Pons (tissue), 1 donor: ENCODE measurements at regions not wholly inside any gene's neighbourhood (a gene's known extent, or its start where the extent isn't known, plus 50 kb on each side); places are given as distances from the start of the nearest gene placed in this dataset.

Experiments used
- DNase-seq: peaks from one replicate; pipeline ENCODE4 v3.0.0-alpha.2; 2016; ENCODE audit warnings: low spot score

DNA sequence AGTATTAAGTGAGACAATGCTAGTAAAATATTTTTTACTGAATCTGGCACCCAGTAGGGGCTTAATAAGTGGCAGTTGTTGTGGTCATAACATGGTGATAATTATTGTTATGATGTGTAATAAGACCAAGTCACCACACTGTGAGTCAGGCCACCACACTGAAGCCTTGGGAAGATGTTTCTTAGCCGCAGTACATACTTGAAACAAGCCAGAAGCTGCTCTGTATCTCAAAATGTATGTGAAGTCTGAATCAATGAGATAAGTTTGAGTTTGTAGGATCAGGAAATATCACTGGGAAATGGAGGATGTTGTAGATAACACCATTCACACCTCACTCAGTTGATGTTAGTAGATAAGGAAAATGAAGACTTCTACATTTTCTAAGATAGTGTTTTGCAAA lies 51.3 kb upstream of the PTPN3 start:
- no peak for DNase-seq

DNA sequence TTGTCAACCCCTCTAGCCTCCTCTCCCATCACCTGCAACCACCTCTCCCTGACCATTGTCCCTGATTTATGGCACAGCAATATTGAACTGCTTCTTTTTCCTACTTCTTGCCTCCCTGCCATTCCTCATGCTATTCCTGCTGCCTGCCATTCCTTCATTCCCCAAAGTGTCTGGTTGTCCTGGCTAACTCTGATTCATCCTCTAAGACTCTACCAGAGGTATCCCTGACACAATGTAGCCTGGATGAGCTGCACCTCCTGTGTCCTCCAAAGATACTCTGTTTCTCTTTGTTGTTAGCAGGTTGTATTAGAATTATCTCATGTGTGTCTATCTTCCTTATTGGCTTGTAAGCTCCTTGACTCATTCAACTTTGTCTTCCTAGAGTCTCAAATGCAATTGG lies 53.5 kb upstream of the PTPN3 start:
- DNase-seq = no peak

DNA sequence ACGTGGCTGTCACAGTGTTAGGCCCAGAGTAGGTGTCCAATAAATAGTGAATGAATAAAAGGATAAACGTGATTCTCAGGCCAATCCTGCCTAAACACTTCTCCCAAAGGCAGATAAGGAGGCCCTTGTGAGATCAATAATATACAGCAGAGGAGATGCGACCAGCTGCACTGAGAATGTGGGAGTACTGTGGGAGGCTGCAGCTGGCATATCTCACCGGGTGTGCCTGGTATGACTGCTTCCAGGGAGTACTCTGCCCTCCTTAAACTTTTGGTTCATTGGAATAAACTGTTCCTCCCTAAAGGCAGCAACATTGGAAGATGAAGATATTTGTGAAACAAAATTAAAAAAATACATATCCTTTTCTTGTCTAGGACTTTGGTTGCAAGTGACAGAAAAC lies 57.1 kb upstream of the PTPN3 start:
- DNase-seq = no peak

DNA sequence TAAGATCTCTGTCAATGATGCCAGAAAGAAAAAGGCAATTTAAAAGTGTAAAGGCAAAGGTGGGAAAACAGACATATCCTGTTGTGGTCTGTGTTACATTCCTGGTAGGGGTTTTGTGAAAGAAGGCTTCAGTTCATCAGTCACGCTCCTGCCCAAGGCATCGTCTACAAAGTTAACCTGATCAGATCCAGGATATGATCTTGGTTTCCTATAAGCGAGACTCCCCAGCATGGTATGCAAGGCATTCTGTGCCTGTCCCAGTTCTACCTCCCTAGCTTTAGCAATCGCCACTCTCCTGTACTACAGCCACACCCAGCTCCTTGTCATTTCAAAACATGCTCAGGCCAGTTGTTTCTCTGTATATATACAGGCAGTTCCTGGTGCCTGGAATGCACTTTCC lies 58.0 kb upstream of the PTPN3 start:
- DNase-seq = no peak

DNA sequence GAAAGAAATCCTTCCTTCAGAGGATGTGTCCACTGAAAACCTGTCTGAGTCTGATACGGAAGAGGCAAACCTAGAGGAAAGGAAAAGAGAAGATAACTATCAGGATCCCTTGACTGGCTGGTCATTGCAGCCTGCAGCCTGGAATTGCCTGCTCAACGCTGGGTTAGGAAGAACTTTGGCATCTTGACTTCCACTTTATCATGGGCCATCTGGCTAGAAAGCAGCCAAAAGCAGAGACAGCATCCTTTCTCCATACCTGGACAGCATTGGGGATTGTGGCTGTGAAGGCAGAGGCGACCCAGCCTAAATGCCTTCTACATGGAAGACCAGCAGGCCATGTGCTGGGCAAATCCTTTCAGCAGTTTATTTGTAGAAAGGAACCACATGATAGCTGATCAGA lies 58.7 kb upstream of the PTPN3 start:
- DNase-seq = no peak

DNA sequence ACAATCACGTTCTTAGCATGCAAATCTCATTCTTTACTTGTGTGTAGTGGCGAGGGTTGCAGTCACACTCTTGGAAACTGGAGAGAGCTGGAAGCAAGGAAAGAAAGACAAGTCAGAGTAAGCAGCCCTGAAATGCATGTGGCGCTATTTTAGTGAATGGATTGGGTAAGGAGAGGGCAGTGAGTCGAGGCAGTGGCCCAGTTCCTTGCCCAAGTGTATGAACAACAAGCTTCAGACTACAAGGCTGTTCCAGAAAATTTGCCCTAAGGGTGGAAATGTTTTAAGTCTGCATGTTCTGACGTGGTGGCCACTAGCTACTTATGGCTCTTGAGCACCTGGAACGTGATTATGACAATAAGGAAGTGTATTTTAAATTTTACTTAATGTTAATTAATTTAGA lies 59.4 kb upstream of the PTPN3 start:
- no peak for DNase-seq

DNA sequence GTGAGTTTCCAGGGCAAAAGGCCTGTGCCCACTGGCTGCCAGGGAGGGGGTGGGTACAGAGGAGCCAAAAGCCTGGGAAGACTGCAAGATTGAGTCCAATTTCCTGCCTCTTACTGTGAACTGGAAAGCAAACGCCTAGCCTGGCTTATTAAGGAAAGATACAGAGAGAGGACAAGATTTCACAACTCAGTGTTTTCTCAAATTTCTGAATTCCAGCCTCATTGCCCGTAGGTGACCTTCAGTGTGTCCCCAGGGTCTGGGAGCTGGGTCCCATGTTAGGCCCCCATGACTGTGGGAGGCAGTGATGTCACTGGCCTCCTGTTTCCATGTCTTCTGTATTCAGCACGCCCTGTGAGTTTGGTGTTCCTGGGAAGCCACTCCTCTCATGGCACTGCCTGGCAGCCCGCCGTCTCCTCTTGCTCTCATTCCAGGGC lies 60.6 kb upstream of the PTPN3 start:
- DNase-seq = no peak

DNA sequence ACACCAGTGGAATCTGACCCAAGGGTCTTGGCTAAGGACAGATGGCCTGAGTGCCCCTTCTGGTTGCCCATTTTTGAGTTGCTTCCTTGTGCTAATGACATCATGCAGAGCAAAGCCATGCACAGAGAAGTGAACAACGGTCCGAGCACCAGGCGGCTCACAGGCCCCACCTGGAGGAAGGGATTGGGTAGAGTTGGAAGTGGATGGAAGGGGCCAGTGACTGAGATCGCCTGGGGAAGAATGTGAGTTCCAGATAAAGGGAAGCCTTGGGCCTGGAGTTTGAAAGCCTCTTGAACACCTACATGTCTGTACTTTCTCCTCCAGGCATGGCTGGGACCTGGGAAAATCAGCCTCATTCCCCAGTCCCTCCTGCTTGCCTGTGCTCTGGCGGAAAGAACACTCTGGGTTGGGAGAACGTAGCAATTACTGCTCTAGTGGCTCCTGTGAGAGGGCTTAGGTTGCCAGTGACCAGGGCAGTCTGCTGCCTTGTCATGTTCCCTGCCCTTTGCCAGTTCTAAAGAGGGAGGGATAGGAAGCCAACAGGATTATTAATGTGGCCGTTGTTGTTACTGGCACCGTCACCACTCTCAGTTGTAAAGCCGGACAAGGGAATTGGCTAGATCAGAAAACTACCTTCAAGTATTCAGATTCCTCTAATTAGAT lies 62.5 kb upstream of the PTPN3 start:
- DNase-seq = peak; percentile 11

DNA sequence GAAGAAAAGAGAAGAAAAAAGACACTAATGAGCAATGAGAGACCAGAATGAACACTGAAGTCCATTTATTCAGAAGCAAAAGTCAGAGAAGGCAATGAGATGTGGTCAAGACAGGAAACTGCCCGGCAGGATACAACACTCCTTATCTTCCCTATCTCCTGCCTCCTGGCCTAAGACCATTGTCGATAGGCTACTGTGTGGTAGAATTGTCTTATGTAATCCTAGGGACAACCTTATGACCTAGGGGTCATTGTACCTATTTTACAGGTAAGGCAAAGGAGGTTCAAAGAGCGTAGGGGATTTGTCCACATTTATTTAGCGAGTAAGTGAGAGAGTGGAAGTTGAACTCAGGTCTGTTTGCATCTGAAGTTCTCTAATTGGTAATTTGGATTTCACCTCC lies 63.0 kb upstream of the PTPN3 start:
- DNase-seq = no peak

DNA sequence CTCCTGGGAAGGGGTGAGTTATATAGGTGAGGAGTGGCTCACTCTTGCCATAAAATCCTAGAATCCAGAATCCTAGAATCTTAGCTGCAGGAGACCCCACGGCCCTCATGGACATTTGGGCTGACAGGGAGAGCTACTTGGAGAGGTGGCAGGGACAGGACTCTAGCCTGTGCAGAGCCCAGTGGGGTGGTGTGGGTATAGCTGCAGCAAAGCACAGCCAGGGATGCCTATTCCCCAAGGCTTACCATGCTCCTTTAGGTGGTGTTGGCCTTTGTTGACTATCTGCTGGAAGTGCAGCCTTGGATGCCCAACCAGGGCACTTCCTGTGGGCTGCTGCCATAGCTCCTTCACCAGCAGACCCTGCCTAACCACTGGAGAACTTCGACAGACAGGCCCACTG lies 70.0 kb upstream of the PTPN3 start:
- no peak for DNase-seq

DNA sequence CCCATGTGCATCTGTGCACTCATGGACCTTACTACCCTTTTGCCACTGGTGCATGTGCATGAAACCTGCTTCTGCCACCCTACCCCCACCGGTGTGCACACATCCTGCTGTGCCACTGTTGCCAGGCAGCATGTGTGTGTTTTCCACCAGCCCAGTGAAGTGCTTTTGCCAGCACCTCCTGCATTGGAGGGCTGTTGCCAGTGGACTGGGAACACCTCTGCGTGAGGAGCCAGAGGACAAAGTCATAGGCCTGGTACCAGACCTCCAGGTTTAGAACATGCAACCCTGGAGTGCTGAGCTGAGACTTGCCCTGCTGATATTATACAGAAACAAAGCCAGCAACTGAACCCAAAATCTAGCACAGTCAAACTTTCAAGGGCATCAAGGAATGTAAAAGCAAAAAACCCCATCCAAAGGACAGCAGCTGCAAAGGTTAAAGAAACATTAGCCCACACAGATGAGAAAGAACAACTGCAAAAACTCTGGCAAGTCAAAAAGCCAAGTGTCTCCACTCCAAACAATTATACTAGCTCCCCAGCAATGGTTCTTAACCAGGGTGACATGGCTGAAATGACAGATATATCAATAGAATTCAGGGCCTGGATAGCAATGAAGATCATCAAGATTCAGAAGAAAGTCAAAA lies 70.6 kb upstream of the PTPN3 start:
- DNase-seq = no peak

DNA sequence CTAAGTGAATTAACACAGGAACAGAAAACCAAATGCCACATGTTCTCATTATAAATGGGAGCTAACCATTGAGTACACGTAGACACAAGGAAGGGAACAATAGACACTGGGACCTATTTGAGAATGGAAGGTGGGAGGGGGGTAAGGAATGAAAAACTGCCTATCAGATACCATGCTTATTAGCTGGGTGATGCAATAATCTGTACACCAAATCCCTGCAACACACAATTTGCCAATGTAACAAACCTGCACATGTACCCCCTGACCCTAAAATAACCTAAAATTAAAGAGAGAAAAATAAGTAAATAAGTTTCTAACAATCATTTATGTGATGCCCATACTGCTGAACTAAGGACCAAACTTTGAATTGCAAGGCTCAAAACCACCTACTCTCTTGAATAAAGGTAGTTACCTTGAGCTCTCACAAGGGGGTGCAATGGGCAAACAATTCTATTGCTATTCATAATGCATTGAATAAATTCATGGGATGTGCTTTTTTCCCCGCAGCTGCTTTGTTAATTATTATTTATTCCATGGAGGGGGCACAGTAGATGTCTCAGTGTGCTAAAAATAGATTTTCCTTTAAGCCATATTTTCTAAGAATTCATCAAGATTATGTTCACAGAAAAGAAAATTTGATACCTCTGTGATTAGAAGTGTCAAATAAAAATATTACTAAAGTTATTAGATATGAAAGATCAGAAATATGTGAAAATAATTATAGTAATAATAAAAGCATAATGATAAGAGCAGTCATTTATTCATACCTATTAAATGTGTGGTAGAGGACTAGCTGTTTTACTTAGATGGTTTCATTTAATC lies 76.2 kb upstream of the PTPN3 start:
- peak; percentile 81 for DNase-seq

DNA sequence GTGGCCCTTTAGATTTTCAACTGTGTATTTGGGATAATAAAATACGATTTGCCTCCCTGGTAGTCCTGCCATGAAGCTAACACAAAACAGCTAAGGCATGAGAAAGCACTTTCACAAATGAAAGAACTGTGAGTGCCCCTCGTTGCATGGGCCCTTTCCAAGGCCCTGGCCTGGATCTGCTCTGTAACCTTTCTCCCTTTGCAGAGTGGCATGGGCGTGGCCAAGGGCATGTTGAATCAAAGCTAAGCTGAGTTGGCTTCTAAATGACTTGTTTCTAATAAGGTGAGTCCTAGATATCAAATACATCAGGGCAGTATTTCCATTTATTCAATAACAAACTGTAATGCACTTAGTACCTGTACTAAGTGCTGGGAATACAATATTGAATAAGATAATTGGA lies 78.7 kb upstream of the PTPN3 start:
- DNase-seq = no peak

DNA sequence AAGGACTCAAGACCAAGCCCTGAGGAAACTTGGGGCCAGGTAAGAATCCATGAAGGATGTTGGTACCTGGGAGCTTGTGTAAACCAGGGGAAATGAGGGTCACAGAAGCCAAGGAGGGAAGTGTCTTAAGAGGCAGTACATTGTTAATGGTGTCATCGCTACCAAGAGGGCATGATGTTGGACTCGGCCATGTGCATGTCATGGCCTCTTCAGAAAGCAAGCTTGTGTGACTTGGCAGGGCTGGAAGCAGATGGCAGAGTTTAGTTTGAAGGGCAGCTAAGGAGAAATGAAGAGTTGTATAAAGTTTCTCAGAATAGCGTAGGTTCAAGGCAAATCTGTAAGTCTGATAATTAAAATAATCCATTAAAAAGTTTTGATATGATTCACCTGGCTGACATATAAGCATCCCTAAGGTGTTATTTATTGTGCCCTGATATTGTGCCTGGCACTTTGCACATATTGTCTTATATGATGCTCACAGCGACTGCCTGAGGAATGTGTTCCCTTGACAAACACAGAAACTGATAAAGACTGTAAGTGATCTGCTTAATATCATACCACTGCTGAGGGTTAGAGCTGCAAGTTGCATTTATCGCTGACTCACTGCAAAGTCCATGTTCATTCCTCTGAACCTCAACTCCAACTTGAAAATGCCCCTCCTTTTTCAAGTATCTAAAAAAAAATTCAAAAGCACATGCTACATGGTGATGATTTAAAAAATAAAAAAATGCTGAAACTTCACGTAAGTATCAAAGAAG lies 81.3 kb upstream of the PTPN3 start:
- no peak for DNase-seq

DNA sequence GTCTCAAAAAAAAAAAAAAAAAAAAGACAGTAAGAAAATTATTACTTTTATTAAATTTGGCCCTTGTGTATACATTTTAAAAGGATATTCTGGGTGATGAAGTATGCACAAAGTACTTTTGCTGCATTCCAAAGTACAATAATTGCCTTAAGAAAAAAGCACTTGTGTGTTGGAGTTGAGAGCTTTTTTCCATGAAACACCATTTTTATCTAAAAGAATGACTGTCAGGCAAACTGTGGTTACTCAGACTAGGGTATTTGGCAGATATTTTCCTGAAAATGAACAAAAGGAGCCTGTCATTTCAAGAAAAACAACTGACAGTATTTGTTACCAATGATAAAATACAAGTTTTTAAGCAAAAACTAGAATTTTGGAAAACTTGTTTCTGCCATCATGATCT lies 84.3 kb upstream of the PTPN3 start:
- DNase-seq = no peak

DNA sequence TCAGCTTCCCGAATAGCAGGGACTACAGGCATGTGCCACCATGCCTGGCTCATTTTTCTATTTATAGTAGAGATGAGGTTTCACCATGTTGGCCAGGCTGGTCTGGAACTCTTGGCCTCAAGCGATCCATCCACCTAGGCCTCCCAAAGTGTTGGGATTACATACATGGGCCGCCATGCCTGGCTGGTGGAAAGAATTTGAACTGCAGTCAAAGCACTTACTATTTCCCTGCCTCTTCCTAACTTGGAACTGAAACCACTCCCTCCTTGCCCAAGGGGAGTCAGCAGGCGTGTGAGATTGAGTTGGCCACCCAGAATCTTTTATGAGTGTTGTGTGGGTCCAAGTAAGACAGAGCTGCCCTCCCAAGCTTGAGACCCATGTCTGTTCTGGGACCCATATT lies 86.1 kb upstream of the PTPN3 start:
- DNase-seq = no peak

DNA sequence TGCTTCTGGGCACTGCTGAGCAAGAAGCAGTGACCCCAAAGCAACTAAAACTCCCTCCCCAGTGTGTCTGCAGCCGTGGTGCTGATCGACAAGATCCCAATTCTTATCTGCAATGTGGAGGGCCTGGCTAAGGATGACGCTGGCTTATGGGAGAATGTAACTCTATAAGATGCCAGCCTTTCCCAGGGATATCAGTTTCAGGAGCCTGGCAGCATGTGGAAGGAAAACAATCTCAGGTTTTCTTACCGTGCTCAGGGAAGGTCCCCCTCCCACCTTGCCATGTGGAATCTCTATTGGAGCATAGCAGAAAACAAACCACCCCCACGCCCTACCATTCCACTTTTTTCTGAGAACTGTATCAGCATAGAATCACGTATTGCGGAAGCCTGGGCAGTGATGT lies 87.7 kb upstream of the PTPN3 start:
- no peak for DNase-seq

DNA sequence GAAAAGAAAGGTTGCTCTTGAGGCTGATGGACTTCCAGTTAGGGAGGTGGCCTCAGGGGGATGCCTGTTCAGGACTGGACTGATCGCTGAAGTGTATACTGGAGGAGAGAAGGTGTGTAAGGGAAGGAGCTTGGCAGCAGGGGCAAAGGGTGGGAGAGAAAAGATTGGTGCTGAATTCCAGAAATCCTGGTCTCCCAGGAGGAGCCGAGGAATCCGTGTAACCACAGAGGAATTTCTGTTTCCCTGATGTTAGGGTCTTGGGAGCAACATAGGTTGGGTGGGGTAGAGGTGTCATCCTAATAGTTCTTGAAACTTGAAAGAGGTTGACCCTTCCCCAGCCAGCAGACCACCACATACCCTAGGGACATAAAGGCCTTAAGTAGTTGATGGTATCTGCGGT lies 88.9 kb upstream of the PTPN3 start:
- no peak for DNase-seq

DNA sequence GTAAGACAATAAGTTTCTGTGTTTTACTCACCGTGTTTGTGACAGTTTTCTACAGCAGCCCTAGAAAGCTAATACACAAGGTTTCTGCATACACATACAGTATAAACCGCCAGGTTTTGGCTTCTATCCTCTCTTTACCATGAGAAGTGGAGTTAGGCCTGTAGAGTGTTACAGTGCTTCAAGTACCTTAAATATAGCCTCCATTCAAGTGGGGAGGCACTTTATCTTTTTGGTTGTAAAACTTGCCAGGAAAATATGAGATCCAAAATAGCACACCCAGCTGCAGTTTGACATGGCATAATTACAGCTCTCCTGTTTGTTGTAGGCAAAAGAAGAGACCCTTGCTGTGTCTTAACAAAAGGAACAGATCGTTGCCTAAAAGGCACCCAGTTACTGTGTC lies 90.3 kb upstream of the PTPN3 start:
- no peak for DNase-seq

DNA sequence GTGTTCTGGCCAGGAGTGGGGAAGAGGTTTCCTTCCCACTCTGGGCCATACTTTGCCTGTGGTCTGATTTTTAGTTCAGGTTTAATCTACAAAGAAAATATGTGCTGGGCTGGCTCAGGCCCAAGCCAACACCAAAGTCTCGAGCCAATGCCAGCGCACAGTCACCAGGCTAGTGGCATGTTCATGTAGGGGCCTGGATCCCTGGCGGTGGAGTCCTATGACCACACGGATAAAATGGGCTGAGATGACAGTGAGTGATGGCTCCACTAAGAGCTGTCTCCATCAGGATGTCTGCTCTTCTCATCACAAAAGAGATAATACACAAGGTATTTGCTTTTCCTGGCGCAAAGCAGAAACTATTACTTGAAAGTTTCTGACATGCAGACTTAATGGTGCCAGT lies 92.9 kb upstream of the PTPN3 start:
- no peak for DNase-seq

DNA sequence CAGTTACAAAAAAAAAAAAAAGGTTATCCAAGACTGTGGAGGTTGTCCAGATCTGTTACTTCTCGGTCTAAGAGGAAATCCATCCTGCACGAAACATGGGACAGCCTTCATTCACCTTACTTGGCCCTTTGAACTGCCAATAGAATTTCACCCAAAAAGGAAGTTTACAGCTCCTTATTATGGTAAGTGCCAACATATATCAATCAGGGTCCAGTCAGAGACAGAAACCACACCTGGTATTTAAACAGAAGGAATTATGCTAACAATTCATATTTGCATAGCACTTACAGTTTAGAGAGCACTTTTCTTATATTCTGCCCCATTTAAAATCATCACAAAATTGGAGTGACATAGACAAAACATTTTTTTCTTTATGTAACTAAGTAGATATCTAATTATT lies 93.6 kb upstream of the PTPN3 start:
- no peak for DNase-seq

DNA sequence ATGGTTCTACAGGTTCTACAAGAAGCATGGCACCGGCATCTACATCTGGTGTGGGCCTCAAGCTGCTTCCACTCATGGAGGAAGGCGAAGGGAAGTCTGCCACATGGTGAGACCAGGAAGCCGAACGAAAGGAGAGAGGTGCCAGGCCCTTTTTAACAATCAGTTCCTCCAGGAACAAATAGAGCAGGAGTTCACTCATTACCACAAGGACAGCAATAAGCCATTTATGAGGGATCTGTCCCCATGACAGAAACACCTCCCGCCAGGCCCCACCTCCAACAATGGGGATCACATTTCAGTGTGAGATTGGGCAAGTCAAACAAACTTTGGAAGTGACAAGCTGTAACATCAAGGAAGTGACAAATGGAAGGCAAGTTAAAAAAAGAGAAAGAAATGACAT lies 95.5 kb upstream of the PTPN3 start:
- no peak for DNase-seq

DNA sequence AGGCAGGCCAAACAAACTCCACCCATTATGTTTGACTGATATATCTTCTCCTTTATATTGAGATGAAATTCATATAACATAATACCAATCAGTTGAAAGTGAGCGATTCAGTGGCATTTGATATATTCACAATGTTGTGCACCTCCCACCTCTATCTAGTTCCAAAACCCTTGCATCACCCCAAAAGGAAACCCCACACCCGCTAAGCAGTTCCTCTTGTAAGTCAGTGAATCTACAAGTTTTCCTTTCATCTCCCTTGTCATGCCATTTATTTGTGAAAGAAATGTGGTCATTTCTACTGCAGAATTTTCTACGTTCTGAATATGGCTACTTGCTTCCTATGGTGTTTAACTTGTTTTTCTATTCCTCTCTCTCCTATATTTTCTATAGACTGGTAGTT lies 99.4 kb upstream of the PTPN3 start:
- no peak for DNase-seq
